GM23338 (cell line): ENCODE measurements at regions not wholly inside any gene's neighbourhood (a gene's known extent, or its start where the extent isn't known, plus 50 kb on each side); places are given as distances from the start of the nearest gene placed in this dataset.

Experiments used
- ATAC-seq: fragments of 200-7000 bp; cut with Tn5 transposase; 3 replicates; pipeline ENCODE4 v1.9.1; 2020
- DNase-seq: peaks from one replicate; pipeline ENCODE4 v3.0.0-alpha.2; 2015; ENCODE audit warnings: low spot score
- H2AFZ ChIP-seq: fragments of 200-600 bp; sonication (generic); 2 replicates; pipeline ENCODE4 v1.8.0; 2016; ENCODE audit warnings: antibody characterized with exemption, mild to moderate bottlenecking, moderate library complexity
- H3F3A ChIP-seq: fragments of 200-600 bp; sonication (generic); replicated peaks from 2 replicates; pipeline ENCODE4 v1.8.0; 2017; ENCODE audit warnings: antibody characterized with exemption, mixed run types, low read depth
- H3K27ac ChIP-seq: fragments of 200-600 bp; sonication (generic); 2 replicates; pipeline ENCODE4 v1.6.1; 2016; ENCODE audit warnings: low read depth
- H3K27me3 ChIP-seq: fragments of 200-600 bp; sonication (generic); 2 replicates; pipeline ENCODE4 v1.8.0; 2016; ENCODE audit warnings: mild to moderate bottlenecking, mixed run types, moderate library complexity; ENCODE audit not compliant: insufficient read depth
- H3K36me3 ChIP-seq: fragments of 200-600 bp; sonication (generic); 2 replicates; pipeline ENCODE4 v1.8.0; 2016; ENCODE audit warnings: mild to moderate bottlenecking; ENCODE audit not compliant: insufficient read depth
- H3K4me1 ChIP-seq: fragments of 200-600 bp; sonication (generic); 2 replicates; pipeline ENCODE4 v1.8.0; 2016; ENCODE audit warnings: mild to moderate bottlenecking, moderate library complexity; ENCODE audit not compliant: insufficient read depth
- H3K4me2 ChIP-seq: fragments of 200-600 bp; sonication (generic); 2 replicates; pipeline ENCODE4 v1.7.1; 2017; ENCODE audit warnings: mixed run types
- H3K4me3 ChIP-seq: fragments of 200-600 bp; sonication (generic); 2 replicates; pipeline ENCODE4 v1.6.1; 2016; ENCODE audit warnings: mixed run types
- H3K79me2 ChIP-seq: fragments of 200-600 bp; sonication (generic); replicated peaks from 2 replicates; pipeline ENCODE4 v1.8.0; 2017; ENCODE audit warnings: mild to moderate bottlenecking; ENCODE audit not compliant: insufficient read depth
- H3K9me2 ChIP-seq: fragments of 200-600 bp; sonication (generic); 2 replicates; pipeline ENCODE4 v1.8.0; 2017; ENCODE audit not compliant: insufficient read depth
- H4K20me1 ChIP-seq: fragments of 200-600 bp; sonication (generic); replicated peaks from 2 replicates; pipeline ENCODE4 v1.8.0; 2017; ENCODE audit warnings: mild to moderate bottlenecking; ENCODE audit not compliant: insufficient read depth
- H3K27ac Mint-ChIP-seq: 2 replicates; pipeline ENCODE4 v1.8.0; 2020; ENCODE audit warnings: inconsistent platforms, mild to moderate bottlenecking, moderate library complexity, mixed read lengths
- H3K27me3 Mint-ChIP-seq: 3 replicates; pipeline ENCODE4 v1.8.0; 2022; ENCODE audit warnings: low read depth, mild to moderate bottlenecking, moderate library complexity, mixed read lengths, inconsistent platforms; ENCODE audit not compliant: insufficient read depth, poor library complexity
- H3K36me3 Mint-ChIP-seq: 3 replicates; pipeline ENCODE4 v1.8.0; 2021; ENCODE audit warnings: low read depth, mild to moderate bottlenecking, inconsistent platforms, moderate library complexity, mixed read lengths
- H3K4me1 Mint-ChIP-seq: 3 replicates; pipeline ENCODE4 v1.8.0; 2020; ENCODE audit warnings: mild to moderate bottlenecking, inconsistent platforms, mixed read lengths
- H3K4me3 Mint-ChIP-seq: 3 replicates; pipeline ENCODE4 v1.8.0; 2021; ENCODE audit warnings: moderate library complexity, mild to moderate bottlenecking, inconsistent platforms, mixed read lengths
- H3K9me3 Mint-ChIP-seq: 3 replicates; pipeline ENCODE4 v1.8.0; 2020; ENCODE audit warnings: moderate library complexity, mild to moderate bottlenecking, inconsistent platforms, mixed read lengths
- CREB1 ChIP-seq: fragments of 250-450 bp; sonication (Bioruptor Pico); IDR thresholded peaks from 2 replicates; pipeline ENCODE4 v1.5.0; 2020; ENCODE audit warnings: low read depth, mild to moderate bottlenecking, moderate library complexity
- CTCF ChIP-seq, 2 experiments: fragments of 200-600 bp in 1 of 2; sonication (generic) in 1 of 2; conservative IDR thresholded peaks; 2 replicates each; pipeline versions ENCODE4 v1.5.1 to v1.6.1; 2016 to 2017; ENCODE audit warnings: antibody characterized with exemption in 2 of 2, low read depth in 2 of 2, mild to moderate bottlenecking in 2 of 2, moderate library complexity in 1 of 2
- ETS1 ChIP-seq: IDR thresholded peaks from 2 replicates; pipeline ENCODE4 v1.6.1; 2016; ENCODE audit warnings: antibody characterized with exemption
- NANOG ChIP-seq: IDR thresholded peaks from 2 replicates; pipeline ENCODE4 v1.6.1; 2016; ENCODE audit warnings: antibody characterized with exemption, borderline replicate concordance
- POLR2AphosphoS5 ChIP-seq: IDR thresholded peaks from 2 replicates; pipeline ENCODE4 v1.6.1; 2016; ENCODE audit warnings: antibody characterized with exemption, low read depth
- REST ChIP-seq: IDR thresholded peaks from one replicate; pipeline ENCODE4 v1.6.1; 2018; ENCODE audit warnings: antibody characterized with exemption; ENCODE audit not compliant: unreplicated experiment
- ZNF114 ChIP-seq: fragments of 250-450 bp; sonication (Bioruptor Pico); IDR thresholded peaks from 2 replicates; pipeline ENCODE4 v1.5.0; 2020; ENCODE audit warnings: mild to moderate bottlenecking, moderate library complexity

- TF ChIP-seq ZNF114 (CRISPR knock-in tag) (no peak), CREB1 (CRISPR knock-in tag) (no peak), POLR2AphosphoS5 (no peak), ETS1 (no peak), REST (no peak)
Measured at GRCh38 chr7:108802650-108803049, 233.0 kb downstream of the DNAJB9 start (continued).

GRCh38 chr7:108805808-108806397 is 236.2 kb downstream of the DNAJB9 start:
- Mint-ChIP-seq H3K36me3 (no peaks in the 10 kb centered on the region), H3K27me3 (no peaks in the 10 kb centered on the region), H3K9me3 (no peaks in the 10 kb centered on the region), H3K4me1 (no peaks in the 10 kb centered on the region), H3K27ac (no peak overlapping the region), H3K4me3 (no peak overlapping the region)
- Histone ChIP-seq H3K27ac (no peak overlapping the region), H2AFZ (peak overlapping the region; percentile 30; the same call in 1 of the 2 replicates), H3K79me2 (no peaks in the 10 kb centered on the region), H4K20me1 (no peaks in the 10 kb centered on the region), H3K9me2 (0 out of 2 replicates have a peak, but pooled peaks cover 10% of the 10 kb centered on the region), H3K36me3 (no peaks in the 10 kb centered on the region), H3K4me3 (no peak overlapping the region), H3K4me2 (no peak overlapping the region), H3K27me3 (no peaks in the 10 kb centered on the region), H3K4me1 (no peaks in the 10 kb centered on the region), H3F3A (no peaks in the 10 kb centered on the region)
- DNase-seq (peak; percentile 74), ATAC-seq (peak; percentile 52; the same call in 2 of the 3 replicates)
- TF ChIP-seq NANOG (no peak), CTCF (conservative IDR thresholded peaks at IDR 0.05; ENCODE audit: low read depth in 2 of 2) (peak; percentile 71 to 72)
